T-helper 1 cell treated with Interleukin-12 subunit alpha and Interleukin-12 subunit beta and Interleukin-4 antibody, amounts not matched to agents 30 ng/mL and 1 ng/mL, for 36 hours (primary cell): ENCODE measurements at regions not wholly inside any gene's neighbourhood (a gene's known extent, or its start where the extent isn't known, plus 50 kb on each side); places are given as distances from the start of the nearest gene placed in this dataset.

Experiments
- intact Hi-C: fragments of 100-400 bp; cut with micrococcal nuclease; formaldehyde crosslinking; loops from one replicate; pipeline ENCODE4 v1.15.1; 2024

GRCh38 chr2:2931318-2932075 is 446.1 kb downstream of the EIPR1 start:
- intact Hi-C loops, result no loop called here

DNA sequence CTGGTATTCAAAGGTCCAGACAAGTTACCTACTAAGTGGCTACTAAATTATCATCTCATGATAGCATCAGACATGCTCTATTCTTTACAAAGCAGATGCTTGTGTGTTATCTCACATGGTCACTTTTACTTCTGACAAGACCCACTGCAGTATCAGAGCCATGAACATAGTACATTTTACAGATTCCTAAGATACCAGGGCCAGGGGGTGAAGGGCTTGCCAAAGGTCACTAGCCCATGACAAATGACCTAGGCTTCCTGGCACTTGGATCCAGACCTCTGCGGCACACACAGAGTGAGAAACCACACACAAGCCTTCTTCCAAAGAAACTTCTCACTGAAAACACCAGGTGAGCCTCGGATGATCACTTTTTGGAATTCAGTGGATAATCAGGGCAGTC is 446.8 kb downstream of the EIPR1 start:
- intact Hi-C loops, result no loop called here

DNA sequence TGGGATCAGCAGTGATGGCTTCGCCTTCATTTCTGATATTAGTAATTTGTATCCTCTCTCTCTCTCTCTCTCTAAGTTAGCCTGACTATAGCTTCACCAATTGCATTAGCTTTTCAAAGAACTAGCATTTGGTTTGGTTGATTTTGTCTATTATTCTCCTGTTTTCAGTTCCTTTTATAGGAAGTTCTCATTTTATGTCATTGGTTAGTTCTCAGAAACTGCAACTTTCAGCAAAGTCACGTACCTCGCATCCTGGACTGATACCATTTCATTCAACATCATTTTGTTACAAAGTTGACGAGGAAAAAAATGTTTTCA is 450.8 kb downstream of the EIPR1 start:
- intact Hi-C loops, result no loop called here

DNA sequence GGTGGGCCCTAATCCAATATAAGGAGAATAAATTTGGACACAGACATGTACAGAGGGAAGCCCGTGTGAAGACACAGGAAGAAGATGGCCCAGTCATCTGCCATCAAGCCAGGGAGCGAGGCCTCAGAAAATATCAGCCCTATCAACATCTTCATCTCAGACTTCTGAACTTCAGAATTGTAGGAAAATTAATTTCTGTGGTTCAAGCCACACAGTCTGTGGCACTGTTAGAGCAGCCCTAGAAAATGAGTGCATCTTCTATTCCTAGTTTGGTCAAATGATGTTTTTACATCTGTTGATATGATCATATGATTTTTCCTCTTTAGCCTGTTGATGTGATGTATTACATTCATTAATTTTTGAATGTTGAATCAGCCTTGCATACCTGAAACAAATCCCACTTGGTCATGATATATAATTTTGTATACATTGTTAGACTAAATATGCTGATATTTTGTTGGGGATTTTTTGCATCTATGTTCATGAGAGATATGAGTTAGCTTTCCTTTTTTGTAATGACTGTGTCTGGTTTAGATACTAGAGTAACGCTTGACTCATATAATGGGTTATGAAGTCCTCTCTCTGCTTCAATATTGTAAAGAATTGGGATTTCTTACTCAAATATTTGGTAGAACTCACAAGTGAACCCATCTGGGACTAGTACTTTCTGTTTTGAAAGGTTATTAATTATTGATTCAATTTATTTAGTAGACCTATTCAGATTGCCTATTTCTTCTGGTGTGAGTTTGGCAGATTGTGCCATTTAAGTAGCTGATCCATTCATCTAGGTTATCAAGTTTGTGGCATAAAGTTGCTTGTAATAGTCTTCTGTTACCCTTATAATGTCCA is 451.4 kb downstream of the EIPR1 start:
- intact Hi-C loops, result no loop called here

DNA sequence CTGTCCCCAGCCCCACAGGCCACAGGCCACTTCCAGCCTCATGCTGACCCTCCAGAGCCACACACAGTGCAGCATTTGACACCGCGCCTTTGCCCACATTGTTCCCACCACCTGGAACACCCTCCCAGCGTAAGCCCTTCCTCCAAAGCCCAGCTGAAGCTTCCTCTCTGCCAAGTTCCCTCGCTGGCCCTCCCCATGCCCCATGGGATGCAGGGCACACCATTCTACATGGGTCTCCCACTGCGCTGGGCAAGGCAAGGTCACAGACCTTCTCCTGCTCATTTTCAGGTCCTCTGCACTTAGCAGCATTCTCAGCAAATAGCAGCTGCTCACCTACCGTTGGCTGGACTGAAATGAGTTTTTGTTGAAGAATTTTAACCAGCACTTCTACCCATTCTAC is 455.5 kb downstream of the EIPR1 start:
- intact Hi-C loops, result no loop called here

DNA sequence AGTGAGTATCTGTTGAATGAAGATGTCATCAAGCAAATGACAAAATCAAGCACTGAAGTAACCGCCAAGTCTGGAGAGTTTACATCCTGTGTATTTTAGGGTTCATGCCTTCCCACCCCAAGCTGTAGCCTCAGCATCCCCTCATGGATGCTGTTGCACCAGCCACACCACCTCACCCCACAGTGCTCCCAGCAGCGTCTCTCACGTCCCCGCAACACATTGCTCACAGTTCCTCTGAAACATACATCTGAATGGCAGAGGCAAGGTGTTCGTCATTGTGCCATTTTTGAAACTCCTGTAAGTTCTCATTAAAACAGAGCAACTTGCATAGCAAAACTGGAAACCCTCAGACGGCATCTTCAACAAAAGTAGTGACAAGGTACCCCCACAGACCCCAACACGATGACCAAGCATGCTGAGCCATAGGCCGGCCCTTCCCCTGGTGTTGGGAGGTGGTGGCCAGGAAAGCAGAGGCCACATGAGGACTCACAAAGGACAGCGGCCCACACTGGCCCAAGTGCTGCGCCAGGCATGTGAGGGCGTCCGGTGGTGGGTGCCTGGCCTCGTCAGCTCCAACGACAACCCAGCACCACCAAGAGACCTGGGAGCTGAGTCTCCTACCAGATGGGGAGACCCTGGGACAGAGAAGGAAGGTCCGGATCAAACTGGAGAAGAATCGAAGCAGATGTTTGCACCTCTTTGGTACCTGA is 456.5 kb downstream of the EIPR1 start:
- intact Hi-C loops, result no loop called here

DNA sequence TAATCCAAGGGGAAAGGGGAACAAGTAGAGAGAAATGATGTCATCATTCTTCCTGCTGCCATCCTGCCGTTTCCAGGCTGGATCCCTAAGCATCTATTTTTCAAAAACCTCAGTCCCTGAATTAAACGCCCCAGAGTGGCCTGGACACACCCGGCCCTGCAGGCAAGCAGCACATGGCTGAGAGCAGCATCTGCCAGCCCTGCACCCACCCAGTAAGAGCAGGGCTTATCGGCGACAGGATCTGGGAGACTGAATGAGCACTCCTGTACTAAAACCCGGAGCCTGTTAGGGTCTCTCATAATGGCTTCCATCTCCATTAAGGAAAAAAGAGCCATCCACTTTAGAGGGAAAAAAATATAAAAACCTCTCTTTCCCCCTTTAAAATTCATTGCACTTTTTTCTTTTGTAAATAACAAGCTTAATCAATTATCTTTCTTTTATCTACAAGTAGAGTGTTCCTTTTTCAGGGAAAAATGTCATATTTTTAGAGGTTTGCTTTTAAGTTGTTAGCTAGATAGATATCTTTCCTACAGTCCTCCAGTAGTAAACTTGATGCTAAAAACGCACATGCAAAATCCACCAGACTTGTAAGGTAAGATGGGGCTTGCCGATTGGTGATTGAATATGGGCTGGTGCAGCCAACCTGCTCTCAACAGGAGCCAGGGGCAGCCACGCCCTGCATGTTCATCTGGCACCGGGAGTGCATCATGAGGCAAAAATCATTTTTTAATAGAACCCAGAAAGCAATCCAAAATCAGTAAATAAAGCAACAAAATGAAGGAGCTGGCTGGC is 457.8 kb downstream of the EIPR1 start:
- intact Hi-C loops, result no loop called here

DNA sequence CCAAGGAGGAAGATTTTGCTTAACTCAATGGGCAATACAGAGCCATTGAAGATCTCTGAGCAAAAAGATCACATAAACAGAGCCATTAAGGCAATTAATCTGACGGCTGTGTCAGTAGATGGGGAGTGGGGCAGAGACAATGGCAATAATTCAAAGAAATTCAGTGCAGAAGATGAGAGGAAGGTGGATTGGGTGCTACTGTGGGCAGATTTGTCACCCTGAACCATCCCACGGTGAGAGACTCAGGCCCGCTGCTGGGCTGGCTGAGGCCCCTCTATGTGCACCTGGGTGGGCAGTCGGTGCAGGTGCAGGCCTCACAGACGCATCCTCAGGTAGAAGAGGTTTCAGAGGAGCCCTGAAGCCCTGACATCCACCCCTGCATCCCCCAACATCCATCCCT is 458.6 kb downstream of the EIPR1 start:
- intact Hi-C loops, result no loop called here

GRCh38 chr2:2916621-2917020 is 461.0 kb downstream of the EIPR1 start:
- intact Hi-C loops, result no loop called here

- intact Hi-C loops, result no loop called here
These were observed 463.4 kb downstream of the EIPR1 start for GRCh38 chr2:2914252-2914651.

- intact Hi-C loops, result no loop called here
These were observed 464.0 kb downstream of the EIPR1 start for GRCh38 chr2:2913601-2914120.

GRCh38 chr2:2912731-2913130 is 464.9 kb downstream of the EIPR1 start:
- intact Hi-C loops, result no loop called here

DNA sequence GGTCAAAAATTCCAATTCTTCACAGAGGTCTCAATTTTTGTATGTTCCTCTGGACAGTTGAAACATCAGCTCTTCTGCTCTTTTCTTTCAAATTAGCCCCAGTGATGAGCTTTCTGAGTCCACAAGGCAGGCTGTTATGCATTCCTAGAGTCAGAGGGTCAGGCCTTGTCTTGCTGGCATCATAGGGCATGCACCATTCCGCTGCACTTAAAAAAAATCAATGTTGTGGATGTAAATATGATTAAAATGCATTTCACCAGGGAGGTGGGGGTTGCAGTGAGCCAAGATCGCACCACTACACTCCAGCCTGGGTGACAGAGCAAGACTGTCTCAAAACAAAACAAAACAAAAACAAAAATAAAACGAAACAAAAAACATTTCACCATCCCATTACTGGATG is 465.3 kb downstream of the EIPR1 start:
- intact Hi-C loops, result no loop called here

GRCh38 chr2:2910259-2910658 is 467.4 kb downstream of the EIPR1 start:
- intact Hi-C loops, result no loop called here

- intact Hi-C loops, result no loop called here
These were observed 468.3 kb downstream of the EIPR1 start for GRCh38 chr2:2909086-2910035.

- intact Hi-C loops, result no loop called here
These were observed 471.5 kb downstream of the EIPR1 start for GRCh38 chr2:2906091-2906490.

DNA sequence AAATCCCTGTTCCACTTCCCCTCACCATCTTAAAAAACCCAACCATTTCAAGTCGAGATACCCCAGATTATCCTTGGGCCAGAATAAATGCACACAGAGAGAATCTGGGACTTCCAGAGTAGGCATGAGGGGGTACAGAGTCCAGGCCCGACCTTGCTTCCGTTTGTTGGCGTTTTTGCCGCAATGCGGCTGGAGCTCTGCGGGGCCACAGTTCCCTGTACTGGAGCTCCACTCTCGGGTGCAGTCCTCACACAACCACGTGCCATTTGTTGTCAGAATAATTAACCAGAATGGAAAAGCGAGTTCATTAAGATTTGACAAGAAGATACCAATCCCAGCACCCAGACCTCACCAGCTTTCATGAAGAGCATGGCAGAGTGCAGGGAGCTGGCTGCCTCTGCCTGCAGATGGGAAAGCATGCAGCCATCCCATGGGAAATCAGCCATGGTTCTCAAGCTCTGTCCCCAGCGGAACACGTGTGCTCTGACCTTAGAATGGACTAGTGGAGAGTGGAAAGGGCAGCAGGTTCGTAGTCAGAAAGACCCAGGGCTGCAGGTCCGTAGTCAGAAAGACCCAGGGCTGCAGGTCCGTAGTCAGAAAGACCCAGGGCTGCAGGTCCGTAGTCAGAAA is 472.8 kb downstream of the EIPR1 start:
- intact Hi-C loops, result no loop called here

GRCh38 chr2:2902547-2903281 is 474.9 kb downstream of the EIPR1 start:
- intact Hi-C loops, result no loop called here
